OCI-LY7 (cell line): ENCODE measurements at regions not wholly inside any gene's neighbourhood (a gene's known extent, or its start where the extent isn't known, plus 50 kb on each side); places are given as distances from the start of the nearest gene placed in this dataset.

Experiments
- EZH2phosphoT487 ChIP-seq: fragments of 200-600 bp; sonication (generic); IDR thresholded peaks from 2 replicates; pipeline ENCODE4 v1.6.1; 2018; ENCODE audit warnings: low read depth, borderline replicate concordance, mild to moderate bottlenecking, mixed run types, antibody characterized with exemption, low read length, moderate library complexity, mixed read lengths
- TF ChIP-seq, protein P1 (sequence below): fragments of 200-600 bp; sonication (generic); conservative IDR thresholded peaks from 2 replicates; pipeline ENCODE4 v1.5.1; 2014; ENCODE audit warnings: mild to moderate bottlenecking, antibody characterized with exemption, low read length, moderate library complexity, mixed read lengths

DNA sequence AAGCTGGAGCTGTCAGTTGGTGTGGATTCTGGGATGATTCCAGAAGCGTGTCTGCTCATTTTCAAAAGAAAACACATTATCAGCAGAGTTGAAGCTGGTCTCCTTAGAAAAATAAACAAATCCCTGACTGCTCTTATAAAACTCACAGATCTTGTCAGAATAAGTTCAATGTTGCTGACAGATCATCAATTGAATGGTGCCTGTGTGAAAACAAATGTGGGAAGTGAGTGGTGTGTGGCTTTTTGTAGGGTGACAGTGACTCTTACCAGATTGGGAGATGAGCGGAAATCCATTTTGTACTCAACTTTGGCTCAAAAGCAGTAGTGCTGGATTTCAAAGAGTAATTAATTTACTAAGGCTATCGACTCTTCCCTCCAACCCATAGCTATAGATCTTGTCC is 807.8 kb downstream of the RAPGEF2 start:
- TF ChIP-seq EZH2phosphoT487: no peak
- TF ChIP-seq, protein P1, sequence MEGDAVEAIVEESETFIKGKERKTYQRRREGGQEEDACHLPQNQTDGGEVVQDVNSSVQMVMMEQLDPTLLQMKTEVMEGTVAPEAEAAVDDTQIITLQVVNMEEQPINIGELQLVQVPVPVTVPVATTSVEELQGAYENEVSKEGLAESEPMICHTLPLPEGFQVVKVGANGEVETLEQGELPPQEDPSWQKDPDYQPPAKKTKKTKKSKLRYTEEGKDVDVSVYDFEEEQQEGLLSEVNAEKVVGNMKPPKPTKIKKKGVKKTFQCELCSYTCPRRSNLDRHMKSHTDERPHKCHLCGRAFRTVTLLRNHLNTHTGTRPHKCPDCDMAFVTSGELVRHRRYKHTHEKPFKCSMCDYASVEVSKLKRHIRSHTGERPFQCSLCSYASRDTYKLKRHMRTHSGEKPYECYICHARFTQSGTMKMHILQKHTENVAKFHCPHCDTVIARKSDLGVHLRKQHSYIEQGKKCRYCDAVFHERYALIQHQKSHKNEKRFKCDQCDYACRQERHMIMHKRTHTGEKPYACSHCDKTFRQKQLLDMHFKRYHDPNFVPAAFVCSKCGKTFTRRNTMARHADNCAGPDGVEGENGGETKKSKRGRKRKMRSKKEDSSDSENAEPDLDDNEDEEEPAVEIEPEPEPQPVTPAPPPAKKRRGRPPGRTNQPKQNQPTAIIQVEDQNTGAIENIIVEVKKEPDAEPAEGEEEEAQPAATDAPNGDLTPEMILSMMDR: no peak
